MM.1S (cell line): ENCODE measurements at regions not wholly inside any gene's neighbourhood (a gene's known extent, or its start where the extent isn't known, plus 50 kb on each side); places are given as distances from the start of the nearest gene placed in this dataset.

Source experiments
- DNase-seq: peaks from one replicate; pipeline ENCODE4 v3.0.0-alpha.2; 2015
- H2AFZ ChIP-seq: fragments of 300-600 bp; sonication (generic); 2 replicates; pipeline ENCODE4 v1.6.0; 2016; ENCODE audit warnings: antibody characterized with exemption, low read length
- H3F3A ChIP-seq: fragments of 300-600 bp; sonication (generic); 2 replicates; pipeline ENCODE4 v1.6.1; 2016; ENCODE audit warnings: mild to moderate bottlenecking, antibody characterized with exemption, low read length, moderate library complexity, mixed read lengths; ENCODE audit not compliant: insufficient read depth
- H3K27ac ChIP-seq: fragments of 300-600 bp; sonication (generic); 2 replicates; pipeline ENCODE4 v1.5.1; 2016; ENCODE audit warnings: mild to moderate bottlenecking, low read length
- H3K27me3 ChIP-seq: fragments of 300-600 bp; sonication (generic); replicated peaks from 2 replicates; pipeline ENCODE4 v1.6.0; 2016; ENCODE audit warnings: low read length; ENCODE audit not compliant: insufficient read depth
- H3K36me3 ChIP-seq: fragments of 300-600 bp; sonication (generic); replicated peaks from 2 replicates; pipeline ENCODE4 v1.6.1; 2016; ENCODE audit warnings: mild to moderate bottlenecking, low read length, mixed read lengths; ENCODE audit not compliant: insufficient read depth
- H3K4me1 ChIP-seq: fragments of 300-600 bp; sonication (generic); 2 replicates; pipeline ENCODE4 v1.6.1; 2016; ENCODE audit warnings: low read length, mixed read lengths
- H3K4me2 ChIP-seq: fragments of 300-600 bp; sonication (generic); 2 replicates; pipeline ENCODE4 v1.6.0; 2016; ENCODE audit warnings: low read depth, low read length
- H3K4me3 ChIP-seq: fragments of 300-600 bp; sonication (generic); 2 replicates; pipeline ENCODE4 v1.5.1; 2016; ENCODE audit warnings: low read length, mixed read lengths
- H3K79me2 ChIP-seq: fragments of 300-600 bp; sonication (generic); 2 replicates; pipeline ENCODE4 v1.6.1; 2016; ENCODE audit warnings: mixed run types, low read length, mixed read lengths
- H3K9ac ChIP-seq: fragments of 300-600 bp; sonication (generic); 2 replicates; pipeline ENCODE4 v1.6.1; 2016; ENCODE audit warnings: low read length, mixed read lengths
- H3K9me2 ChIP-seq: fragments of 300-600 bp; sonication (generic); replicated peaks from 2 replicates; pipeline ENCODE4 v1.6.1; 2016; ENCODE audit warnings: mild to moderate bottlenecking, low read length, mixed read lengths; ENCODE audit not compliant: insufficient read depth
- H3K9me3 ChIP-seq: fragments of 300-600 bp; sonication (generic); replicated peaks from 2 replicates; pipeline ENCODE4 v1.6.1; 2016; ENCODE audit warnings: mild to moderate bottlenecking, low read length, mixed read lengths; ENCODE audit not compliant: insufficient read depth
- H4K20me1 ChIP-seq: fragments of 300-600 bp; sonication (generic); 2 replicates; pipeline ENCODE4 v1.6.1; 2016; ENCODE audit warnings: mild to moderate bottlenecking, low read length, moderate library complexity, mixed read lengths; ENCODE audit not compliant: insufficient read depth
- CTCF ChIP-seq: fragments of 300-600 bp; sonication (generic); IDR thresholded peaks from 2 replicates; pipeline ENCODE4 v1.5.1; 2016; ENCODE audit warnings: antibody characterized with exemption, low read length, mixed read lengths
- EZH2 ChIP-seq: fragments of 300-600 bp; sonication (generic); optimal IDR thresholded peaks from 2 replicates; pipeline ENCODE3; 2017; ENCODE audit warnings: low read depth, mild to moderate bottlenecking, antibody characterized with exemption, low read length, mixed read lengths
- EZH2phosphoT487 ChIP-seq: fragments of 300-600 bp; sonication (generic); IDR thresholded peaks from 2 replicates; pipeline ENCODE4 v1.6.1; 2018; ENCODE audit warnings: antibody characterized with exemption, low read length

- no peaks in the 10 kb centered on the region for H3K9me2 ChIP-seq
- H3K27me3 ChIP-seq: no peaks in the 10 kb centered on the region
- DNase-seq: no peak
- no peak overlapping the region for H3K4me3 ChIP-seq
- H3K4me2 ChIP-seq: no peak overlapping the region
- H3K4me1 ChIP-seq: no peaks in the 10 kb centered on the region
- H3K9ac ChIP-seq: no peak overlapping the region
- no peak overlapping the region for H3K27ac ChIP-seq
- H3F3A ChIP-seq: no peaks in the 10 kb centered on the region
- no peaks in the 10 kb centered on the region for H3K9me3 ChIP-seq
- H2AFZ ChIP-seq: no peak overlapping the region
- no peak for TF ChIP-seq EZH2
- no peak for TF ChIP-seq CTCF
- TF ChIP-seq EZH2phosphoT487: no peak
- no peaks in the 10 kb centered on the region for H3K79me2 ChIP-seq
- no peaks in the 10 kb centered on the region for H3K36me3 ChIP-seq
- H4K20me1 ChIP-seq: no peaks in the 10 kb centered on the region
Observed at GRCh38 chr4:71266090-71266794, 72.6 kb upstream of the SLC4A4 start.

GRCh38 chr4:71267244-71267643 is 71.6 kb upstream of the SLC4A4 start:
- Histone ChIP-seq H3K36me3 (no peaks in the 10 kb centered on the region), H3K4me3 (no peak overlapping the region), H3K4me2 (no peak overlapping the region), H3K9ac (no peak overlapping the region), H3K27ac (no peak overlapping the region), H2AFZ (no peak overlapping the region), H4K20me1 (no peaks in the 10 kb centered on the region), H3K9me2 (no peaks in the 10 kb centered on the region), H3K9me3 (no peaks in the 10 kb centered on the region), H3K27me3 (no peaks in the 10 kb centered on the region), H3K79me2 (no peaks in the 10 kb centered on the region), H3F3A (no peaks in the 10 kb centered on the region), H3K4me1 (no peaks in the 10 kb centered on the region)
- DNase-seq: no peak
- TF ChIP-seq CTCF: no peak
- no peak for TF ChIP-seq EZH2phosphoT487
- TF ChIP-seq EZH2: no peak

GRCh38 chr4:71268166-71268565 is 70.7 kb upstream of the SLC4A4 start:
- Histone ChIP-seq H3K9me3 (no peaks in the 10 kb centered on the region), H3K79me2 (no peaks in the 10 kb centered on the region), H4K20me1 (no peaks in the 10 kb centered on the region), H3K27ac (no peak overlapping the region), H3K27me3 (no peaks in the 10 kb centered on the region), H3K9me2 (no peaks in the 10 kb centered on the region), H3K36me3 (no peaks in the 10 kb centered on the region), H3K9ac (no peak overlapping the region), H3K4me1 (no peaks in the 10 kb centered on the region), H3K4me3 (no peak overlapping the region), H3K4me2 (no peak overlapping the region), H2AFZ (no peak overlapping the region), H3F3A (no peaks in the 10 kb centered on the region)
- TF ChIP-seq CTCF (no peak), EZH2 (no peak), EZH2phosphoT487 (no peak)
- DNase-seq: no peak
